ENCODE measurements at regions not wholly inside any gene's neighbourhood (a gene's known extent, or its start where the extent isn't known, plus 50 kb on each side); places are given as distances from the start of the nearest gene placed in this dataset.

- TF ChIP-seq CTCF (IDR thresholded peaks at IDR 0.05 in 4 of 5, conservative IDR thresholded peaks at IDR 0.05 in 1 of 5): no peak
- no peak for TF ChIP-seq POLR2A (IDR thresholded peaks at IDR 0.05)
Measured at GRCh38 chr11:42528911-42529310, 782.9 kb upstream of the API5 start.
